ENCODE measurements at regions not wholly inside any gene's neighbourhood (a gene's known extent, or its start where the extent isn't known, plus 50 kb on each side); places are given as distances from the start of the nearest gene placed in this dataset.

DNA sequence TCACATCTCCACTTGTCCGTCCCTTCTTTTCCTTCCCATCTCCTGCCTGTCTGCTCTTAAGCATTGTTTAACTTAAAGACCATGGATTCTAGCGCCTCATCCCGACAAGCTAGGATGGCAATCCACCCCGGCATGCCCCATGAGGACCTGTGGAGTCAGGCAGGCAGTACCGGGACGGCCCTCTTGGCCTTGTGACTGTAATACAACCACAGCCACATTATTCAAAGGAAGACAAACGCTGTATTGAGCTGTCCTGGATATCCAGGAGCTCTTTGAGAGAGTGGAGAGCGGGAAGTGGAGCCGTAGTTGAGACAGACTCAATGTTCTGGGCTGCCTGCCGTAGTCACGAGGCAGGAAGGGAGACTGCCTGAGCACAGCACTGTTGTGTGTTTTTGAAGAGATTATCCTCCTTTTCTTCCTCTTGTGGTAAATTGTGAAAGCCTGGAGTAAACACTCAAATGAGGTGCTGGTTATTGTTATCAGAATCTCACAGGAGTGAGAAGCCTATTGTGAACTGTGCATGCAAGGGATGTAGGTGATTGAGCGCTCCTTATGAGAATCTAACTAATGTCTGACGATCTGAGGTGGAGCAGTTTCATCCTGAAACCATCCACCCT, 929.8 kb upstream of the CNTNAP5 start:
- Histone ChIP-seq H3K4me3 (replicated peaks in 1 of 3; ENCODE audit: low read depth in 2 of 3, low read length in 3 of 3) (no peak overlapping the region), H4K20me1 (ENCODE audit: insufficient read depth, low read length) (no peaks in the 10 kb centered on the region), H3K36me3 (replicated peaks in 1 of 2; ENCODE audit: control insufficient read depth in 1 of 2, insufficient read depth in 2 of 2, low read length in 2 of 2) (no peaks in the 10 kb centered on the region), H3K27me3 (ENCODE audit: control insufficient read depth in 2 of 2, insufficient read depth in 2 of 2, low read length in 2 of 2) (no peaks in the 10 kb centered on the region), H3K4me2 (replicated peaks; ENCODE audit: extremely low read depth, low read length, poor library complexity, severe bottlenecking) (no peak overlapping the region), H3K9me3 (replicated peaks in 1 of 2; ENCODE audit: control insufficient read depth in 1 of 2, insufficient read depth in 1 of 2, low read length in 2 of 2) (peaks cover 0 to 4% of the 10 kb centered on the region in 2 donors), H3K79me2 (ENCODE audit: insufficient read depth, low read length) (no peaks in the 10 kb centered on the region), H3K4me1 (ENCODE audit: control insufficient read depth in 1 of 2, insufficient read depth in 2 of 2, low read length in 2 of 2) (no peaks in the 10 kb centered on the region), H3K9ac (ENCODE audit: insufficient read depth, low read length, poor library complexity, severe bottlenecking) (no peak overlapping the region), H3K27ac (ENCODE audit: low read depth in 1 of 2, low read length in 2 of 2) (no peak overlapping the region), H2AFZ (ENCODE audit: insufficient read depth, low read depth, low read length, poor library complexity, severe bottlenecking) (no peak overlapping the region)
- Mint-ChIP-seq H3K27ac (no peak overlapping the region), H3K27me3 (ENCODE audit: low read depth in 3 of 3) (peaks cover 0 to 1% (median 1%) of the 10 kb centered on the region in 3 donors), H3K4me1 (peaks cover 7% of the 10 kb centered on the region), H3K9me3 (peaks cover 0 to 10% (median 4%) of the 10 kb centered on the region in 7 donors), H3K4me3 (peak overlapping the region in 1 of 2 donors; percentile 49), H3K36me3 (no peaks in the 10 kb centered on the region)
- 62% methylated on average over 8 of the region's 13 CpGs for WGBS (ENCODE audit: insufficient coverage)
- intact Hi-C loops (cut with micrococcal nuclease): no loop called here
- no peak for DNase-seq
- TF ChIP-seq, protein P1, sequence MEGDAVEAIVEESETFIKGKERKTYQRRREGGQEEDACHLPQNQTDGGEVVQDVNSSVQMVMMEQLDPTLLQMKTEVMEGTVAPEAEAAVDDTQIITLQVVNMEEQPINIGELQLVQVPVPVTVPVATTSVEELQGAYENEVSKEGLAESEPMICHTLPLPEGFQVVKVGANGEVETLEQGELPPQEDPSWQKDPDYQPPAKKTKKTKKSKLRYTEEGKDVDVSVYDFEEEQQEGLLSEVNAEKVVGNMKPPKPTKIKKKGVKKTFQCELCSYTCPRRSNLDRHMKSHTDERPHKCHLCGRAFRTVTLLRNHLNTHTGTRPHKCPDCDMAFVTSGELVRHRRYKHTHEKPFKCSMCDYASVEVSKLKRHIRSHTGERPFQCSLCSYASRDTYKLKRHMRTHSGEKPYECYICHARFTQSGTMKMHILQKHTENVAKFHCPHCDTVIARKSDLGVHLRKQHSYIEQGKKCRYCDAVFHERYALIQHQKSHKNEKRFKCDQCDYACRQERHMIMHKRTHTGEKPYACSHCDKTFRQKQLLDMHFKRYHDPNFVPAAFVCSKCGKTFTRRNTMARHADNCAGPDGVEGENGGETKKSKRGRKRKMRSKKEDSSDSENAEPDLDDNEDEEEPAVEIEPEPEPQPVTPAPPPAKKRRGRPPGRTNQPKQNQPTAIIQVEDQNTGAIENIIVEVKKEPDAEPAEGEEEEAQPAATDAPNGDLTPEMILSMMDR (IDR thresholded peaks at IDR 0.05): no peak

DNA sequence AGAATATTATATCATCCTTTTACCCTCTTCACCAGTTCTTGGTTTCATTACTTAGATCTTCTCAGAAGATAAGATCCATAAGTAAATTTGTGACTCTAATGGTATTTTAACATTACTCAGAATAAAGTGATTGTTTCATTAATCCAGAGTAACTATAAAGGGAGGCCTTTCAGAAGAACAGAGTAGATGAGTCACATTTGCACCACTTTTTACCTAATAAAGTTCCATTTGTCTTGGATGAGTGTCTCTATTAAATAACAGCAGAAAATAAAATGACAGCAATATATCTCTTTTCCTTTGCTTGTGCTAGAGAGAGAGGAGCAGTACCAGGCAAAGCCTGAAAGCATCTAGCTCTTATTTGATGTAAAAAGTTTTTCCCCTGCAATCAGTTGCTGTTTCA, 926.5 kb upstream of the CNTNAP5 start:
- no peaks in the 10 kb centered on the region for H3K27me3 ChIP-seq (ENCODE audit: control insufficient read depth in 2 of 2, insufficient read depth in 2 of 2, low read length in 2 of 2)
- H3K36me3 ChIP-seq (replicated peaks in 1 of 2; ENCODE audit: control insufficient read depth in 1 of 2, insufficient read depth in 2 of 2, low read length in 2 of 2): no peaks in the 10 kb centered on the region
- no peak overlapping the region for H2AFZ ChIP-seq (ENCODE audit: insufficient read depth, low read depth, low read length, poor library complexity, severe bottlenecking)
- no peaks in the 10 kb centered on the region for H3K79me2 ChIP-seq (ENCODE audit: insufficient read depth, low read length)
- no peak overlapping the region for H3K9ac ChIP-seq (ENCODE audit: insufficient read depth, low read length, poor library complexity, severe bottlenecking)
- Mint-ChIP-seq H3K9me3 (peaks cover 0 to 10% (median 2%) of the 10 kb centered on the region in 7 donors), H3K4me1 (peaks cover 7% of the 10 kb centered on the region), H3K27ac (no peak overlapping the region), H3K27me3 (ENCODE audit: low read depth in 3 of 3) (peaks cover 0 to 1% (median 1%) of the 10 kb centered on the region in 3 donors), H3K36me3 (no peaks in the 10 kb centered on the region), H3K4me3 (no peak overlapping the region)
- H3K4me1 ChIP-seq (ENCODE audit: control insufficient read depth in 1 of 2, insufficient read depth in 2 of 2, low read length in 2 of 2): no peaks in the 10 kb centered on the region
- peaks cover 0 to 4% of the 10 kb centered on the region in 2 donors for H3K9me3 ChIP-seq (replicated peaks in 1 of 2; ENCODE audit: control insufficient read depth in 1 of 2, insufficient read depth in 1 of 2, low read length in 2 of 2)
- no peak overlapping the region for H3K4me2 ChIP-seq (replicated peaks; ENCODE audit: extremely low read depth, low read length, poor library complexity, severe bottlenecking)
- no peaks in the 10 kb centered on the region for H4K20me1 ChIP-seq (ENCODE audit: insufficient read depth, low read length)
- intact Hi-C loops (cut with micrococcal nuclease): no loop called here
- TF ChIP-seq, protein P1 (IDR thresholded peaks at IDR 0.05): no peak
- H3K27ac ChIP-seq (ENCODE audit: low read depth in 1 of 2, low read length in 2 of 2): no peak overlapping the region
- no peak for DNase-seq
- H3K4me3 ChIP-seq (replicated peaks in 1 of 3; ENCODE audit: low read depth in 2 of 3, low read length in 3 of 3): no peak overlapping the region
